ENCODE measurements at regions not wholly inside any gene's neighbourhood (a gene's known extent, or its start where the extent isn't known, plus 50 kb on each side); places are given as distances from the start of the nearest gene placed in this dataset.
"Not testable (repeated sequence)": the region's sequence is repeated elsewhere in the genome, so short reads cannot be mapped to it uniquely, and the experiment has no call there.

GRCh38 chr10:28190196-28190595, 112.7 kb downstream of the MPP7 start:
- H3K27ac ChIP-seq: no peak overlapping the region
- DNase-seq (ENCODE audit: low read depth, low spot score): no peak

- DNase-seq (ENCODE audit: low read depth, low spot score): no peak
- H3K27ac ChIP-seq: no peak overlapping the region
Observed at GRCh38 chr10:28188526-28188925, 114.3 kb downstream of the MPP7 start.

DNA sequence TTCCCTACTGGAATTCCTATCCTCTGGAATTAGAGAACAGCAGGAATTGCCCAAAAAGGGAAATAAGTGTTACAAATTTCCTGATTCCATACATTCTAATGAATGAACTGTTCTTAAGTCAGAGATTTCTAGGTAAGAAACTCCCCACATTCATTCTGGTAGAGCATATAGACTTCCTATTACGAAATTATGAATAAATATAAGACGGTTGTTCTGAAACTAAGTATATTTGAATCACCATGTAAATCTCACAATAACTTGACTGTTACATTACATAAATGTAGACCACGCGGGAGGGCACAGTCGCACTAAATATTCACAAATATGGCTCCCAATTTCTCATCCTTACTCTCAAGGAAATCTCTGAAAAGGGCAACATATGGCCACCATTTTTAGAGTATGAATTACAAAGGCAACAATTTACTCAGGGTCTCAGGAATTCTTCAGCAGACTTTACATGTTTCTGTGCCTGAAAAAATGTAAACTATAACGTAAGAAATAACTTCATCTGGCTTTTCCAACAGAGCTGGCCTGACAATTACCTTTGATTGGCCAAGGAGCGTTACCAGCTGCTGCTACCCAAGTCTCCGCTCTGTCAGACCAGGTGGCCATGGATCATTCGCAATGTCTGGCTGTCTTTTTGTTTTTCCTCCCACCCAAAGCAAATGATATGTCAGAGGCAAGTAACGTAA, 115.8 kb downstream of the MPP7 start:
- DNase-seq (ENCODE audit: low read depth, low spot score): no peak
- H3K27ac ChIP-seq: no peak overlapping the region

DNA sequence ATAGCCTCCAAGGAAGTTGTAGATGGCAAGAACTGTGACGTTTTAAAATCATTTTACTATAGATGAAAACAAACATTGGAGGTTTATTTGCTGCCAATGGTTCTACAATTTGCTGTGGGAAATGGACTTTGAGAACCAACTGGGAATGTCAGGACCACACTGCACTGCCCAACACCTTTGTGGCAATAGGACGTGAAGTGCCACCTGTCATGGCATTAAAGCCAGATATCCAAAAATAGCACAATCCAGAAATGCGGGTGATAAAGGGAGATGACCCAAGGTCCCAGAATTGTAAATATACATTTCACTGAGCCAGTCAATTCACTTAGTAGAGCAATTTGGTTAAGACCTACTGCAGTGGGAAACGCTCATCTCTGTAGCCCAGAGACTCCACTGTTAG, 116.4 kb downstream of the MPP7 start:
- no peak for DNase-seq (ENCODE audit: low read depth, low spot score)
- H3K27ac ChIP-seq: no peak overlapping the region

- no peak overlapping the region for H3K27ac ChIP-seq
- DNase-seq (ENCODE audit: low read depth, low spot score): no peak
Observed at GRCh38 chr10:28184810-28185209, 118.1 kb downstream of the MPP7 start.

DNA sequence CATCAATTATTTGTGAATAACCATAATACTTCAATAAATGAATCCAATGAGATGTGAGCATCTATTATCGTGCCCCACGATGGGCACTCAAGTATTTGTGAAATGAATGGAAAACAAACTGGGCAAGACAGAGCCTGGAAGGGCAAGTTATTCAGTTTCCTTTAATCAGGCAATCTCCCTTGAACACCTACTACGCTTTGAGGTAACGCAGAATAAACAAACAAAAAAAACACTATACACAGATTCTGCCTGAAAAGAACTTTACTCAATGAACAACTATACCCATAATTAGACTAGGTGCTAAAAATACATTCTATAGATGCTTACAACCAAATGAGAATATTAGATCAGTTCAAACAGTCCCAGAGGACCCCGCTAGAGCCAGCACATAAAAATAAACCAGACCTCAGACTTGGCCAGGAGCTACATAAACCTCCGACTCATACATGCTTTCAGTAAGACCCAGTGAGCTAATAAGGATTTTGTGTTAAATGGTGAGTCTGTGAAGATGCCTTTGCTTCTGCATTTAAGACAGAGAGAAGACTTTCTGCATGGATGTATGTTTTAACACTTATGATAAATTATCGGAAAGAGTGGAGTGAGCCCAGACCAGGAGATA, 121.3 kb downstream of the MPP7 start:
- no peak for DNase-seq (ENCODE audit: low read depth, low spot score)
- H3K27ac ChIP-seq: no peak overlapping the region

GRCh38 chr10:28180654-28181053, 122.2 kb downstream of the MPP7 start:
- no peak overlapping the region for H3K27ac ChIP-seq
- DNase-seq (ENCODE audit: low read depth, low spot score): no peak

DNA sequence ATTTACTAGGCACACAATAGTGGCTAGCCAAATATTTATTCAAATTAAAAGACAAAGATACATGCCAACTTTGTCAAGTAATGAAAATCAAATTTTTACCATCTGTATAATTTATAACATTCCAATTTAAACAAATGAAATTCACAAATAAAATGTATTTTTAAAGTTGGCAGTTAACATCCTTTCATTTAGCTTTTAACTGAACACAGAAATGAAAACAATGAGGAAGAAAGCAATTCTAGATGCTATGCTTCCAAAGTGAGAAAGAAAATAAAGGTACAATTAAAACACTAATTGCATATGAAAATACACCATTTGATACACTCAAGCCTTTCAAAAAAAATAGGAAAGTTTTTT, 123.1 kb downstream of the MPP7 start:
- no peak for DNase-seq (ENCODE audit: low read depth, low spot score)
- no peak overlapping the region for H3K27ac ChIP-seq

- H3K27ac ChIP-seq: no peak overlapping the region
- no peak for DNase-seq (ENCODE audit: low read depth, low spot score)
Observed at GRCh38 chr10:28179006-28179742, 123.7 kb downstream of the MPP7 start.

DNA sequence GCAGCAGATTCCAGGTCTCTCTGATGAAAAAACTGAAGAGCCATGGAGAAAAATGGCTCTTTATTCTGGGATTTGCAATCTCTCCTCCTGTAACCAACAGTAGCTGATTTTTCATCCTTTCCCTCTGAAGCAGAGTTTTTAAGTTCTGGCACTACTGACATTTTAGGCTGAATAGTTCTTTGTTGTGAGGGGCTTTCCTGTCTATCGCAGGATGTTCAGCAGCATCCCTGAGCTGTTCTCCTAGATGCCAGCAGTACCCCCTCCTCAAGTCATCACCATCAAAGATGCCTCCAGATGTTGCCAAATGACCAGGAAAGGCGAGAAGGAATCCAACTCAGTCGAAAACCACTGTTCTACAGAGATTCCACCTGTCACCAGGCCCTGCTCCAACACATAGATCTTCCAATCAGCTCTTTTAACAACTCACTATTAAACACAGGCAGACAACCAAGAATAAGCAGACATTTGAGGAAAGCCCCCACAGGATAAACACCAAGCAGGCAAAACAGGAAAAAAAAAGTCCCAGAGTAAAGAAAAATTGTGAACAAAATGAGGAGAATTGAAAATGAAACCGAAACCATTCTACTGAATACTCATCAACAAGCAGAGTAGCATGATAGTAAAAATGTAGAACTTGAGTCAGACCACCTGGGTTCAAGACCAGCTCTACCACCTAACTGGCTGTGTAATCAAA, 124.8 kb downstream of the MPP7 start:
- H3K27ac ChIP-seq: no peak overlapping the region
- no peak for DNase-seq (ENCODE audit: low read depth, low spot score)

GRCh38 chr10:28176498-28176897, 126.4 kb downstream of the MPP7 start:
- not testable (repeated sequence) for H3K27ac ChIP-seq; DNase-seq (ENCODE audit: low read depth, low spot score)

- no peak for DNase-seq (ENCODE audit: low read depth, low spot score)
- H3K27ac ChIP-seq: no peak overlapping the region
Observed at GRCh38 chr10:28172223-28172610, 130.6 kb downstream of the MPP7 start.

- H3K27ac ChIP-seq: no peak overlapping the region
- DNase-seq (ENCODE audit: low read depth, low spot score): no peak
Observed at GRCh38 chr10:28171468-28172222, 131.2 kb downstream of the MPP7 start.

DNA sequence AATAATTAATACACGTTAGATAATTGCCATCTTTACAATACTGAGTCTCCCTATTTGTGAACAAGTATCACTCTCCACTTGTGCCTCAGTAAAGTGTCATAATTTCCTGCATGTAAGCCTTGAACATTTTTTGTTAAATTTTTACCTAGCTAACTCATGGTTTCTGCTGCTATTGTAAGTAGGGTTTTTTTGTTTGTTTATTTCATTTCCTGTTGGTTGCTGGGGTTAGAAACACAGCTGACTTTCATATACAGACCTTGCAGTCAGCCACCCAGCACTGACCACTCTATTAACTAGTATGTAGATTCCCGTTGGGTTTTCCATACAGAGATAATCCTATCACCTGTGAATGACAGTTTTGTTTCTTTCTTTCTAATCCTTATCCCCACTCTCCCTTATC, 133.3 kb downstream of the MPP7 start:
- H3K27ac ChIP-seq: no peak overlapping the region
- DNase-seq (ENCODE audit: low read depth, low spot score): no peak

DNA sequence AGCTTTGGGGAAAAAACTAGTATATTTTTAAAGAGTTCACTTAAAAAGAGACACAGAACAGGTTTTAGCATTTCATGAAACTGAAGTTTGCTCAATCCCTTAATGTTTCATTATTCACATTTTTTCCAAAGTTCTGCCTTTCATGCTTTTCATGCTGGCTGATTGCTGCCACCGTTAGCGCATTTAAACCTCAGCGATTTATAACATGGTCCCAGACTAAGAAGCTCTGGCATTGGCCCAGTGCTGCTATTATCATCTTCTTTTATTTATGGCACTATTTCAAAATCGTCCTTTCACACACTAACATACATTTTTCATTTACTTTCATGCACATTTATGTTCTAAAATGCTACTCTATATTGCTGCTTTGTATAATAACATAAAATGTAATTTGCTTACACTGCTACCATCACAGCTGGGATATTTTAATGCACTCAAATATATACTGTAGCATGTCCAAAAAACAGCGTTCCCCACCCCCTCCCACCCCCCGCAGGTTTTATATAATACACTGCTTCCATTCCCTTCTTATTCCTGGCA, 141.9 kb downstream of the MPP7 start:
- no peak overlapping the region for H3K27ac ChIP-seq
- DNase-seq (ENCODE audit: low read depth, low spot score): no peak

- no peak for DNase-seq (ENCODE audit: low read depth, low spot score)
- no peak overlapping the region for H3K27ac ChIP-seq
Observed at GRCh38 chr10:28157379-28157778, 145.5 kb downstream of the MPP7 start.

DNA sequence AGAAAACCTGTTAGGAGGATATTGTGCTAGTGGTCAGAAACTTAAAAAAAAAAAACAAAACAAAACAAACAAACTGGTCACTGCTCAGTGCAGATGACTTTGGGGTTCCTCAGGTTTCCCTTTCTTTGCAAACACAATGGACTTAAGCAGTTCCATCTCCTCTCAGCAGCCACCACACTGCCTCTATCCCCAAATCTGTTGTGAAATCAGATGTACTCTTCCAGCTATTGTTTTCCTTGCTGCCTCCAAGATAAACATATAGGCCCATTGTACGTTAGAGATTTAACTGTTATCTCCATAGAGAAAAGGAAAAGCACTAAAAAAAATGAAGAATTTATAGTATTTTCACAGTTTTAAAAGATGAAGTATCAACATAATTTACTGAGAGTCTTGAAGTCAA, 147.1 kb downstream of the MPP7 start:
- DNase-seq (ENCODE audit: low read depth, low spot score): no peak
- H3K27ac ChIP-seq: no peak overlapping the region

DNA sequence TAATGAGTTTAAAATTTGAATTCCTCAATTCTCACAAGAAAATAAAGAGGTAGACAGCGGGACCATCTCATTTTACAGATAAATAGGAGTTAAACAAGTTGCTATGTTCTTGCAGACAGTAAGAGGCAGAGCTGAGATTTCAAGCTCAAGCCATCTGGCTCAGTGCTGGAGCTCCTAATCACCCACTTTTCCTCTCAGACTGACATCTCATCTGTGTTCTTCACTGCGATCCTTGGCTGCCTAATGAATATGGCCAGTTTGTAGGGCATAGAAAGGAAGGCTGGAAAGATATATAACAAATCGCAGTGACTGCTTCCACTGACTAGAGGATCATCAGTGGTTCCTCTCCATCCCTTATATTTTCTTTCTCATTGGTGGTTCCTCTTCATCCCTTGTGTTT, 151.2 kb downstream of the MPP7 start:
- H3K27ac ChIP-seq: no peak overlapping the region
- no peak for DNase-seq (ENCODE audit: low read depth, low spot score)

DNA sequence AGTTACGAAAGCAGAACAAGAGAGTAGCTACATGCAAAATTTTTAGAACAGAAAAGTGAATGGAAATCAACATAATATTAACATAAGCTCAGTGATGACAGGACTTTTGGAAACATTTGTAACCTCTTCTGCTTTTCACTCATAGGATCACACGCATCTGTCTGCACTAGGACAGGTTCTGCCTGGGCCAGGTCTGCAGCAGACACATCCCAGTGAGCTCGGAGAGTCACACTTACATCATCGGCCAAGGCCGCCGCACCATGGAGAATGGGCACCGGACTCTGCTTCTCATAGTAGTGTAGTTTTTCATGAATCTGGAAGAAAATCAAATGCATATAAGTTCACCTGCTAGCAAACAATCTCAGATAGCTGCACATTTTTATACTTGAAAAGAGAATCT, 150.9 kb upstream of the ODAD2 start:
- no peak overlapping the region for H3K27ac ChIP-seq
- DNase-seq (ENCODE audit: low read depth, low spot score): no peak

GRCh38 chr10:28147706-28148105, 148.8 kb upstream of the ODAD2 start:
- H3K27ac ChIP-seq: no peak overlapping the region

More at GRCh38 chr10:28147706-28148105, 148.8 kb upstream of the ODAD2 start:
- DNase-seq (ENCODE audit: low read depth, low spot score): no peak

All from epithelial cell of prostate (primary cell).